ENCODE measurements at regions not wholly inside any gene's neighbourhood (a gene's known extent, or its start where the extent isn't known, plus 50 kb on each side); places are given as distances from the start of the nearest gene placed in this dataset.

DNA sequence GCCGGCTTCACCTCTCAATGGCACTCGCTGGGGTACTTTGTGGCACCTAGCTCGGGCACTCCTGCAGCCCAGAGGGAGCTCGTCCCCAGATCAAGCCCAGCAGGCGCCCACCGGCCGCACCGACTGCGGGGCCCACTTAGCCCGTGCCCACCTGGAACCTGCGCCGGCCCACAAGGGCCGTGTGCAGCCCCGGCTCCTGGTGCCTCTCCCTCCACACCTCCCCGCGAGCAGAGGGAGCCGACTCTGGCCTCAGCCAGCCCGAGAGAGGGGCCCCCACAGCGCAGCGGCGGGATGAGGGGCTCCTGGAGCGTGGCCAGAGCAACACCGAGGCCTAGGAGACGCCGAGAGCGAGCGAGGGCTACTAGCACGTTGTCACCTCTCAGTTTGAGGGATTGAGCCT is 82.1 kb upstream of the SHISA3 start:
- Histone ChIP-seq H2BK12ac (ENCODE audit: insufficient read length, low read depth, low read length) (no peak overlapping the region), H2AK5ac (ENCODE audit: insufficient read length, low read length) (no peak overlapping the region), H3K23ac (ENCODE audit: insufficient read length, low read depth, low read length) (no peak overlapping the region), H3K18ac (ENCODE audit: insufficient read length, low read depth, low read length) (no peak overlapping the region), H3K4me2 (ENCODE audit: insufficient read depth, insufficient read length, low read length) (no peak overlapping the region), H3T11ph (ENCODE audit: low read length) (no peak overlapping the region), H3K79me2 (ENCODE audit: insufficient read depth, low read length) (no peaks in the 10 kb centered on the region), H3K79me1 (ENCODE audit: insufficient read depth, low read depth, low read length, poor library complexity, severe bottlenecking) (no peaks in the 10 kb centered on the region), H3K14ac (ENCODE audit: insufficient read depth, low read length) (no peak overlapping the region), H3K56ac (ENCODE audit: insufficient read length, low read depth, low read length) (no peak overlapping the region), H2BK5ac (ENCODE audit: insufficient read length, low read length) (no peak overlapping the region), H3K4me1 (ENCODE audit: insufficient read depth, low read length) (peaks cover 8% of the 10 kb centered on the region; the same call in 1 of the 2 replicates), H2BK20ac (ENCODE audit: low read depth, low read length, poor library complexity, severe bottlenecking) (no peak overlapping the region), H3K9me3 (ENCODE audit: control insufficient read depth, low read depth, low read length) (no peaks in the 10 kb centered on the region), H2BK15ac (ENCODE audit: low read depth, low read length) (no peak overlapping the region), H4K8ac (replicated peaks; ENCODE audit: insufficient read length, low read depth, low read length) (no peak overlapping the region), H2AFZ (ENCODE audit: low read length) (no peak overlapping the region), H3K23me2 (ENCODE audit: insufficient read length, low read depth, low read length, poor library complexity, severe bottlenecking) (no peaks in the 10 kb centered on the region), H2BK120ac (ENCODE audit: low read depth, low read length, poor library complexity, severe bottlenecking) (no peak overlapping the region), H4K5ac (ENCODE audit: insufficient read length, low read depth, low read length) (no peak overlapping the region), H3K9ac (ENCODE audit: extremely low read depth, insufficient read length, low read length) (no peak overlapping the region), H3K4ac (ENCODE audit: low read depth, low read length) (no peak overlapping the region), H3K27me3 (ENCODE audit: insufficient read depth, low read length) (no peaks in the 10 kb centered on the region), H3K27ac (ENCODE audit: insufficient read length, low read depth, low read length) (no peak overlapping the region), H4K91ac (ENCODE audit: insufficient read length, low read depth, low read length) (no peak overlapping the region), H4K20me1 (ENCODE audit: control insufficient read depth, insufficient read depth, insufficient read length) (no peaks in the 10 kb centered on the region)
- peaks cover 15 to 16% of the 10 kb centered on the region in 2 experiments for H3K9me3 Mint-ChIP-seq
- H3K27ac Mint-ChIP-seq: no peak overlapping the region
- no CpG with 5 or more reads among the region's 28 CpGs for WGBS (ENCODE audit: extremely low coverage, insufficient read length, low lambda C conversion rate)
- peaks cover 8% of the 10 kb centered on the region for H3K27me3 Mint-ChIP-seq (ENCODE audit: low read depth)
- peaks cover 12 to 20% (median 17%) of the 10 kb centered on the region in 3 experiments for H3K36me3 Mint-ChIP-seq (ENCODE audit: insufficient read depth in 1 of 3, low read depth in 3 of 3)
- H3K4me1 Mint-ChIP-seq: peaks cover 51 to 60% of the 10 kb centered on the region in 2 experiments
- TF ChIP-seq, protein P1, sequence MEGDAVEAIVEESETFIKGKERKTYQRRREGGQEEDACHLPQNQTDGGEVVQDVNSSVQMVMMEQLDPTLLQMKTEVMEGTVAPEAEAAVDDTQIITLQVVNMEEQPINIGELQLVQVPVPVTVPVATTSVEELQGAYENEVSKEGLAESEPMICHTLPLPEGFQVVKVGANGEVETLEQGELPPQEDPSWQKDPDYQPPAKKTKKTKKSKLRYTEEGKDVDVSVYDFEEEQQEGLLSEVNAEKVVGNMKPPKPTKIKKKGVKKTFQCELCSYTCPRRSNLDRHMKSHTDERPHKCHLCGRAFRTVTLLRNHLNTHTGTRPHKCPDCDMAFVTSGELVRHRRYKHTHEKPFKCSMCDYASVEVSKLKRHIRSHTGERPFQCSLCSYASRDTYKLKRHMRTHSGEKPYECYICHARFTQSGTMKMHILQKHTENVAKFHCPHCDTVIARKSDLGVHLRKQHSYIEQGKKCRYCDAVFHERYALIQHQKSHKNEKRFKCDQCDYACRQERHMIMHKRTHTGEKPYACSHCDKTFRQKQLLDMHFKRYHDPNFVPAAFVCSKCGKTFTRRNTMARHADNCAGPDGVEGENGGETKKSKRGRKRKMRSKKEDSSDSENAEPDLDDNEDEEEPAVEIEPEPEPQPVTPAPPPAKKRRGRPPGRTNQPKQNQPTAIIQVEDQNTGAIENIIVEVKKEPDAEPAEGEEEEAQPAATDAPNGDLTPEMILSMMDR (conservative IDR thresholded peaks at IDR 0.05): no peak
- H3K4me3 Mint-ChIP-seq: no peak overlapping the region
- no peak for DNase-seq

Measured in H9 (cell line).